ENCODE measurements at regions not wholly inside any gene's neighbourhood (a gene's known extent, or its start where the extent isn't known, plus 50 kb on each side); places are given as distances from the start of the nearest gene placed in this dataset.
"Not testable (repeated sequence)": the region's sequence is repeated elsewhere in the genome, so short reads cannot be mapped to it uniquely, and the experiment has no call there.

DNA sequence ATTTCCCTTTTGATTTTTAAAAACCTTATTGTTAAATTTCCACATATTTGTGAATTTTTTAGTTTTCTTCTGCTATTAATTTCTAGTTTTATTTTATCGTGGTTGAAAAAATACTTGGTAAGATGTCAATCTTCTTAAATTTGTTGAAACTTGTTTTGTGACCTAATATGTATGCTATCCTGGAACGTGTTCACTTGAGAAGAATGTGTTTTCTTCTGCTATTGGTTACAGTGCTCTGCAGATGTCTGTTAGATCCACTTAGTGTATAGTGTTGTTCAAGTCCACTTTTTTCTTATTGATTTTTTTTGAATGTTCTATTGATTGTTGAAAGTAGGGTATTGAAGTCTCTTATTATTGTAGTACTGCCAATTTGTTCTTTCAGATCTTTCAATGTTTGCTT, 116.5 kb upstream of the NETO1 start:
- no peak for DNase-seq (ENCODE audit: extremely low read depth, low read depth)

DNA sequence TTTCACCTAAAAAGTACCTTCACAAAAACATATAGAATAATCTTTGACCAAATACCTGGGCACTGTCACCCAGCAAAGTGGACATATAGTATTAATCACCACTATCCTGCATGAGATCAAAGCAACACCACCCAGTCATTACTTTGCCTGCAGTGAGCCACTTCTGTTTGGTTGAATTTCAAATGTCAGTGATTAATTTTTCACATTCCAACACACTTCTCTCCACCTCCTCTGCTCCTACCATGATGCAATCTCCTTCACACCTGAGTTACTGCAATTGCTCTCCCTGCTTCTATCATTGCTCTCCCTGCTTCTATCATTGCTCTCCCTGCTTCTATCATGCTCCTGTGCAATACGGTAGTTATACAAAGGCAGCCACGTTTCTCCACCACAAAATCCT, 106.1 kb upstream of the NETO1 start:
- no peak for DNase-seq (ENCODE audit: extremely low read depth, low read depth)

DNA sequence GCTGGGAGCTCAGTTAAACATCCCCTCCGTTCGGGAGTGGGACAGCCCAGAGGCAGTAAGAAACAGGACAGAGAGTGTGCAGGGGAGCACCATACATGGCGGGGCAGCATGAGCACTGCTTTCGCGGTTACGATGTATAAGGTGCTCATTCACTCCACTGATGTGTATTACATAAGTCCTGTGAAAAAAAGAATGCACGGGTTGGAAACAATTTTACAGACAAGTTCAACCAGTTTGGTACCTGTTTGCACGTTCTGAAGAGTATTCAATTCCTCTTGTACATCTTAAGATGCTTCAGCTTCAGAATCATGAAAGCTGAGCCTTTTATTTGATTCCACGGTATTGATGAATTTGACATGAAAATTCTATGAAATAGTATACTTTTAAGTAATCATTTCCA, 97.8 kb upstream of the NETO1 start:
- DNase-seq (ENCODE audit: extremely low read depth, low read depth), result no peak

DNA sequence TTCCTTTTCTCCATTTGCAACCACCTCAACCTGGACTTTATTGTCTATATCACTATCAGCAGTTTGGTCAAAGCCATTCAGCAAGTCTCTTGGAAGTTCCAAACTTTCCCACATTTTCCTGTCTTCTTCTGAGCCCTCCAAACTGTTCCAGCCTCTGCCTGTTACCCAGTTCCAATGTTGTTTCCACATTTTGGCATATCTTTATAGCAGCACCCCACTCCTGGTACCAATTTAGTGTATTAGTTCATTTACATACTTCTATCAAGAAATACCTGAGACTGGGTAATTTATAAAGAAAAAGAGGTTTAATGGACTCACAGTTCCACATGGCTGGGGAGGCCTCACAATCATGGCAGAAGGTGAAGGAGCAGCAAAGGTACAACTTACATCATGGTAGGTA, 90.4 kb upstream of the NETO1 start:
- DNase-seq (ENCODE audit: extremely low read depth, low read depth), result not testable (repeated sequence)

DNA sequence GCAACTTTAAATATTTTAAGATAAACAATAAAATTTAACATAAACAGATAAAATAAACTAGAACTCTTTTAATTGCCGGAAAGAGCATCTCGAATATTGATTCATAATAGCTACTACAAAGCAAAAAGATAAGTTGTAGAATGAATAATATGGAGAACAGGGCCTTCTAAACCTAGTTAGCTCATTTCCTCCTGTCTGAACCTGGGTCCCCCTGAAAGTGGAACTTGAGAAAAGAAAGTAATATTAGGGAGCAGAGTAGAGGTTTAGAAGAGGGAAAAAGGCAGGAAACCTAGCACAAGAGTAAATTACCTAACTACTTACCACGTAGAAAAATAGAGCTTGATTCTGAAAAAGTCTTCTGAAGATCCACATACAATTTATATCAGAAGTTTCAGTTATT, 80.7 kb upstream of the NETO1 start:
- DNase-seq (ENCODE audit: extremely low read depth, low read depth), result no peak

DNA sequence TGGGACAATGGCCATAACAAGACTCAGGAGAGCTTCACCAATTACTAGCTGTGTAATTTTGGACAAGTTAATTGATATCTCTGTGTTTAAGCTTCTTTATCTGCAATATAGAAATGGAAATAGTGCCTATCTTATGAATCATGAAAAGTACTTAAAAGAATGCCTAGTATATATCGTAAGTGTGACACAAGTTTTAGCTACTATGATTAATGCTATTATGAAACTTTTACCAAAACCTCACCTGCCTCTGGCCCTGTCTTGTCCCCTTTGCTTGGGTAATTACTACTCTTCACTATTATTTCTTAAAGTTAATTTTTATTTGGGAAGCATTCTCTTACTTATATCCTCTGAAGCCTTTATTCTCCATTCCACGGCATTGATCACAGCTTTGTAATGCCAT, 75.0 kb upstream of the NETO1 start:
- DNase-seq (ENCODE audit: extremely low read depth, low read depth), result no peak

DNA sequence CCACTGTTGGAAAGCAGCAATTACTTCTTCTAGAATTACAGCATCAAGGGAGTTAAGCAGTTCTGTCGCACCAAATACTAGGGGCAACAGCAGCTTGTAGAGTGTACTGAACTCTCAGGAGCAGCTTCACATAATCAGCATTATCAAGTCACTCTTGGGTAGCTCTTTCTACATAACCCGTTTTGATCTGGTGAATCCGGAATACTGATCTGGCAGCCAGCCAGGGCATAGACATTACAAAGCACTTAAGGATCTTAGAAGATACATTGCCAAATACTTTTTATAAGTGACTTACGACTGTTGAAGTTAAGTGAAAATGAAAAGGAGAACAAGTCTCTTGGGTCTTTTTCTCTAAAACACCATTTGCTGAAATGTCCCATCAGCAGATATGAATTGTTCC, 73.2 kb upstream of the NETO1 start:
- no peak for DNase-seq (ENCODE audit: extremely low read depth, low read depth)

DNA sequence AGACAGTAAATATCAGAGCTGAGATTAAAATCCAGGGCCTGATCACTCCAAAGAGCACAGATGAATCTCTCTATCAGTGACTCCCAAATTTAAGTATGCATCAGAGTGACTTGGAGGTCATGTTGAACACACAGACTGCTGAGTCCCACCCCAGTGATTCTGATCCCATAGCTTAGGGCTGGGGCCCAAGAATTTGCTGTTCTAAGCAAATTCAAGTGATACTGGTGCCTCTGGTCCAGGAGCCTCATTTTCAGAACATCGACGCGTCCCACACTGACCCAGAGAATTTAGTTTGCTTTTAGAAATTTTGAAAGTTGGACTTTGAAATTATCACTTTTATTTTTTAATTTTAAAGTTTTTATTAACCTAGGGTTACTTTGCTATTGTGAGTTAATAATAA, 72.7 kb upstream of the NETO1 start:
- DNase-seq (ENCODE audit: extremely low read depth, low read depth), result no peak

DNA sequence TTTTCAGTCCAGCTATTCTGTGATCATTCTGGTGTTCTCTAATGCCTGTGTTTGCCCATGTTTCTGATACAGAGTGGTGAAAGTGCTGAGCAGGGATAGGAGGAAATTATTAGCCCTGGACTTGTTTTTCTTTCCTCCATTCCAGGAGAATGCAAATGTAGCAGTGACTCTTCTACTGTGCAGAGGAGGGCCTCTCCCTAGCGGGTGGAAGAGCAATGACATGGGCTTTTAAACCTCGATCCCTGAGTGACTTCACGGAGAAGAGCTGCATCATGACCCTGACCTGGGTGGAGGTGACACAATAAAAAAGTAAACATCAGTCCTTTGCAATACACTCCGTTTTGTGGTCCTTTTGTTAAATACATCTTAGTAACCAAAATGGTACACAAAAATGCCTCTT, 68.0 kb upstream of the NETO1 start:
- no peak for DNase-seq (ENCODE audit: extremely low read depth, low read depth)

DNA sequence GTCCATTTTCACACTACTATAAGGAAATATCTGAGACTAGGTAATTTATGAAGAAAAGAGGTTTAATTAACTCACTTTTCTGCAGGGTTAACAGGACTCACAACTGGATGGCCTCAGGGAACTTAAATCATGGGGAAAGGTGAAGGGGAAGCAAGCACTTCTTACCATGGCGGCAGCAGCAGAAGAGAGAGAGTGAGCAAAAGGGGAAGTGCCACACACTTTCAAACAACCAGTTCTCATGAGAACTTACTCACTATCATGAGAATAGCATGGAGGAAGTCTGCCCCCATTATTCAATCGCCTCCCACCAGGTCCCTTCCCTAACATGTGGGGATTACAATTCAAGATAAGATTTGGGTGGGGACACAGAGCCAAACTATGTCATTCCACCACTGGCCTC, 55.1 kb upstream of the NETO1 start:
- no peak for DNase-seq (ENCODE audit: extremely low read depth, low read depth)

Small RNA genes in the stretch of these regions (small RNA-seq; reads per million reads assigned to genes)
- 0 reads per million in 2 experiments for gene RN7SL401P

All from NCI-H460 (cell line).